ENCODE measurements at regions not wholly inside any gene's neighbourhood (a gene's known extent, or its start where the extent isn't known, plus 50 kb on each side); places are given as distances from the start of the nearest gene placed in this dataset.

GRCh38 chr13:76754414-76754813, 131.8 kb downstream of the KCTD12 start:
- Histone ChIP-seq H2BK12ac (ENCODE audit: low read depth, low read length) (no peak overlapping the region), H3K36me3 (ENCODE audit: control insufficient read depth in 2 of 4, insufficient read depth in 4 of 4, low read length in 3 of 4) (no peaks in the 10 kb centered on the region), H3K4ac (replicated peaks; ENCODE audit: insufficient read length, low read depth, low read length) (no peak overlapping the region), H2BK5ac (ENCODE audit: low read depth, low read length) (no peak overlapping the region), H3K23ac (ENCODE audit: insufficient read length) (no peak overlapping the region), H3K27ac (ENCODE audit: low read depth, low read length) (no peak overlapping the region), H3K9me3 (ENCODE audit: insufficient read depth in 2 of 2, low read depth in 1 of 2, low read length in 1 of 2) (no peaks in the 10 kb centered on the region), H4K5ac (ENCODE audit: insufficient read length, low read depth, low read length) (no peak overlapping the region), H3K4me2 (ENCODE audit: insufficient read depth in 1 of 2, low read depth in 2 of 2, low read length in 2 of 2) (no peak overlapping the region), H3K79me2 (ENCODE audit: control insufficient read depth in 1 of 2, insufficient read depth in 2 of 2, low read length in 2 of 2) (no peaks in the 10 kb centered on the region), H2BK15ac (ENCODE audit: low read length) (no peak overlapping the region), H3K4me3 (ENCODE audit: extremely low read depth in 1 of 4, insufficient read depth in 2 of 4, low read depth in 3 of 4, low read length in 4 of 4) (no peak overlapping the region), H3K14ac (ENCODE audit: insufficient read length) (no peak overlapping the region), H4K20me1 (replicated peaks in 1 of 2; ENCODE audit: control insufficient read depth in 1 of 2, insufficient read depth in 2 of 2, low read length in 2 of 2) (no peaks in the 10 kb centered on the region), H3K79me1 (ENCODE audit: low read depth, low read length) (no peaks in the 10 kb centered on the region), H3K23me2 (ENCODE audit: low read depth, low read length) (0 out of 2 replicates have a peak, but pooled peaks cover 2% of the 10 kb centered on the region), H3K18ac (ENCODE audit: extremely low read depth, low read length) (no peak overlapping the region), H4K91ac (replicated peaks; ENCODE audit: insufficient read length, low read length) (no peak overlapping the region), H2AFZ (ENCODE audit: low read length) (no peak overlapping the region), H3K27me3 (replicated peaks in 1 of 4; ENCODE audit: control insufficient read depth in 3 of 4, extremely low read depth in 1 of 4, insufficient read depth in 3 of 4, low read length in 3 of 4) (no peaks in the 10 kb centered on the region), H2AK5ac (ENCODE audit: low read depth, low read length) (no peak overlapping the region), H3K4me1 (replicated peaks in 1 of 4; ENCODE audit: control insufficient read depth in 3 of 4, insufficient read depth in 4 of 4, low read length in 3 of 4) (no peaks in the 10 kb centered on the region), H2BK120ac (replicated peaks; ENCODE audit: low read depth, low read length) (no peak overlapping the region), H3K56ac (replicated peaks; ENCODE audit: insufficient read length, low read depth, low read length) (no peak overlapping the region), H3K9ac (replicated peaks in 1 of 4; ENCODE audit: extremely low read depth in 1 of 4, low read depth in 3 of 4, low read length in 3 of 4) (no peak overlapping the region), H2BK20ac (ENCODE audit: low read length) (no peak overlapping the region), H4K8ac (ENCODE audit: extremely low read depth, insufficient read depth, low read length) (no peak overlapping the region)
- WGBS, 2 experiments (ENCODE audit: extremely low coverage in 1 of 2, insufficient coverage in 1 of 2, insufficient read length in 1 of 2, insufficient replicate concordance in 2 of 2, low coverage in 1 of 2, low lambda C conversion rate in 2 of 2, missing lambda C conversion rate in 1 of 2) = 81% methylated on average over 4 of the region's 4 CpGs; no CpG with 5 or more reads in 1 of the 2 experiments
- no peak for DNase-seq (ENCODE audit: low read depth in 1 of 2, low spot score in 2 of 2)
- TF ChIP-seq SUZ12 (IDR thresholded peaks at IDR 0.05; ENCODE audit: low read length) (no peak), GTF2F1 (IDR thresholded peaks at IDR 0.05; ENCODE audit: borderline replicate concordance, low read depth, low read length) (no peak), FOSL1 (IDR thresholded peaks at IDR 0.05; ENCODE audit: insufficient read depth, low read depth, low read length) (no peak), TAF1 (IDR thresholded peaks at IDR 0.05; ENCODE audit: low read depth, low read length) (no peak), POU5F1 (IDR thresholded peaks at IDR 0.05; ENCODE audit: low read depth, low read length) (no peak), JUN (IDR thresholded peaks at IDR 0.05; ENCODE audit: low read depth, low read length) (no peak), CHD1 (IDR thresholded peaks at IDR 0.05; ENCODE audit: low read depth, low read length) (no peak), HDAC2 (IDR thresholded peaks at IDR 0.05; ENCODE audit: borderline replicate concordance in 1 of 2, low read depth in 2 of 2, low read length in 2 of 2) (no peak), TEAD4 (IDR thresholded peaks at IDR 0.05; ENCODE audit: low read depth, low read length) (no peak), TCF12 (IDR thresholded peaks at IDR 0.05; ENCODE audit: low read depth, low read length) (no peak)
- no peak for FAIRE-seq
- POLR2A ChIA-PET (ENCODE audit: partially characterized antibody) = no interaction called here
- CTCF ChIA-PET (ENCODE audit: partially characterized antibody) = interaction anchor here (0.9 kb wide), 1 partner anchor 226 kb away, joined by 5 read pairs; no protein-coding TSS in a partner anchor

All from H1 (cell line).